Left forelimb (tissue), 1 donor: ENCODE measurements at regions not wholly inside any gene's neighbourhood (a gene's known extent, or its start where the extent isn't known, plus 50 kb on each side); places are given as distances from the start of the nearest gene placed in this dataset.
"Not testable (repeated sequence)": the region's sequence is repeated elsewhere in the genome, so short reads cannot be mapped to it uniquely, and the experiment has no call there.

ENCODE experiments used
- DNase-seq: peaks from one replicate; pipeline ENCODE4 v3.0.0-alpha.2; 2018; ENCODE audit warnings: low spot score

DNA sequence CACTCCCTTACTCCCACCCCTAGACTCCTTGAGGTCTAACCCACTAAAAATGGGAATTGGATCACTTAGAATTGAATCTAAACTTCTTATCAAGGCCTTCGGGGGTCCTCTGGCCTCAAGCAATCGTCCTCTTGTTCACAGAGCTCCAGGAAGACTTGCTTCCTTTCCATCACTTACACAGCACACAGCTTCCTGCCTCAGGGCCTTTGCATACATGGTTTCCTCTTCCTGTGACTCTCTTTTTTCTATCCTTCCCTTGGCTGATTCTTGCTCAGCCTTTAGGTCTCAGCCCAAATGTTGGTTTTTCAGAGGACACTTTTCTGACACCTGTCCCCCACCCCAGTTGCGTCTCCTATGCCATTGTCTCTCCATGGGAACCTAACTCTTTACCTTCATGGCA lies 50.0 kb upstream of the ALDH1B1 start:
- peak; percentile 3 for DNase-seq

DNA sequence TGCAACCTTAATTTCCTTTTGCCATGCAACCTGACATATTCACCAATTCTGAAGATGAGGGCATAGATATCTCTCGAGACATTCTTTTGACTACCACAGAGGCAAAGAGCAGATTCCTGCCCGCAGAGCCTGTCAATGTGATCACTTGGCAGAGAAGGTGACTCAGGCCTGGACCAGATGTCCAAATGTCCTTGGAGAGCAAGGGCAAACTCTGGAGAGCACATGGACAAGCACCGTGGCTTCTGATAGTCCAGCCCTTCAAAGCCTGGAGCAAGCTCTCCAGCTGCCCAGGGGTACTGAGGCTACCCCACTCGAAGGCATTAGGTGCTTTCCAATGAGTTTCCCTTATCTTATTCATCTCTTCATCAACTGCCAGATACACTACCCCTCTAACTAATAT lies 50.4 kb upstream of the ALDH1B1 start:
- no peak for DNase-seq

DNA sequence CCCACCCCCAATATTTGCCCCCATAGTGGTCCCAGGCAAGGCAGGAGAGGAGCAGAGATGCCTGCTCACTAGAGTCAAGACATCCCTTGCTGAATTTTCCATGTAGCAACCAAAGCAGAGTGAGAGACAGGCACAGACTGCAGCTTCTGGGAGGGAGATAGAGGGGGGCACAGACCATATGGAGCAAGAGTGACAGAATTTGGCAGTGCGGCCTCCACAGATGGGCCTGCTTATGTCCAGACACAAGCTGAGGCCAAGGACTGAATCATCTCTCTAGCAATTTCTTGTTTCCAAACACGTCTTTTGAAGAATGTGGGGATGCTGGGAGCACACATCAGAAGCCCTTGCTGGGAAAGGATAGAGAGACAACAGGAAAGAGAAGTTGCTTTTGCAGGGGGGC lies 53.0 kb upstream of the ALDH1B1 start:
- peak; percentile 75 for DNase-seq

DNA sequence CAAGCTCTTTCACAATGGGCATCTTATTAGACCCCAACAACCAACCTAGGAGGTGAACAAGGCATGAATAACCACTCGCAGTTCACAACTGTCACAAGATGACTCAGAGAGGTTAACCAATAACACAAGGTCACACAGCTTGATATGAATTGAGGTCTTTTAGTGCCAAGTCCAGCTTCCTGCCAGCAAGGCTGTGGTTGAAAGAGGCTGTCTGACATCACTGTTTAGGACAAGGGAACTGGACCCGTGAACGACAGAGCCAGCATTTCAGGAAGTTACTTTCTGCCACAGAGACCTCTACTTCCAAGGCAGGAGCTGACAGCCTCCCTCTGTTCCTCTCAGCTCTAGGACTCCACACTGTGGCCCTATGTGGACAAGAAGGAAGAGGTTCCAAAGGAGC lies 53.4 kb upstream of the ALDH1B1 start:
- no peak for DNase-seq

DNA sequence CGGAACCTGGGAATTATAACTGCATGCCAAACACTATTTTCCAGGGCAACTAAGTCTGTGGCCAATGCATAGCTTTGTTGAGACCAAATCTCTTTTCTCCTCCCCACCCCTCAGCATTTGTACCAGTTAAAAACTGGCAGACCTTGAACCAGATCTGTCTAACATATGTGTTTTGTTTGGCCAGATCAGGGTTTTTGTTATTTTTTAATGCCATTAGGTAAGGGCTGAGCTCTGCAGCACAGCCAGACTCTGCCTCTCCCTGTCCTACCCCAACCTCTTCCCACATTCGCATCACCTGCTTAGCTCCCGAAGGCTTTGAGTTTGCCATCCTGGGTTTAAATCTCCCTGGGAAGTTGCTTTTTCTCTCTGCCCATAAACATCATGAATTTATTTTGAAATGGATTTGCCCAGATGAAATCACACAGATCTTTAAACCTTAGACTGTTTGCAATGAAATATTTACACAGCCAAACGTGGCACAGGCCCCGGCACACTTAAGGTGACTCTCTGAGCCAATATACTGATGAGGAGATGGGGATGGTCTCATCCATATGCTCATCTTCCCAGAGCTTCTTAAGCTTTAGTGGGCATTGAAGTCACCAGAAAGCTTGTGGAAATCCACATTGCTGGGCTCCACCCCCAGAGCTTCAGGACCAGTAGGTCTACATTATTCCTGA lies 54.0 kb upstream of the ALDH1B1 start:
- DNase-seq: peak; percentile 3

DNA sequence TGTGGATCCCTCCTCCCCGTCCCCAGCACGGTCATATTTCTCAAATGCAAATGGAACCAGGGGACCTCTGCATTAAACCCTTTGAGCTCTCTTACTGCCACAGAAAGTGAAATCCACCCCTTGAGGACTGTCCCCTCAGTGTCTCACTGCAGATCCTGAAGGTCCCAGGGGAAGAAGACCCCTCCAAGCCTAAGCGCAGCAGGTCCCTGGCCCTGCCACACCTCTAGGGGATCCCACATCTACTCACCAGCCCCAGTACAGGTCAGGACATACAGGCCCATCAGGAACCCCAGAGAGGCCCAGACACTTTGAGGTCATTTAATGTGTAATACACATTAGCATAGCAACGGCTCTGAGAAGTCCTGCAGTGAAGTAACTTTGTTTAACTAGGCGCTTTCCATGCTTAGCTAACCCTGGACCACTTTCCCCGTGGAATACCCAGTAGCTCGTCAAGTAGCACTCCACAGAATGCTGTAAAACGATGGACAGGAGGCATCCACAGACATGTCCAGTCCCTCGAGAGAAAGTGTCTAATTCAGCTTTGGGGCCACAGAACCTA lies 54.7 kb upstream of the ALDH1B1 start:
- DNase-seq: peak; percentile 23

DNA sequence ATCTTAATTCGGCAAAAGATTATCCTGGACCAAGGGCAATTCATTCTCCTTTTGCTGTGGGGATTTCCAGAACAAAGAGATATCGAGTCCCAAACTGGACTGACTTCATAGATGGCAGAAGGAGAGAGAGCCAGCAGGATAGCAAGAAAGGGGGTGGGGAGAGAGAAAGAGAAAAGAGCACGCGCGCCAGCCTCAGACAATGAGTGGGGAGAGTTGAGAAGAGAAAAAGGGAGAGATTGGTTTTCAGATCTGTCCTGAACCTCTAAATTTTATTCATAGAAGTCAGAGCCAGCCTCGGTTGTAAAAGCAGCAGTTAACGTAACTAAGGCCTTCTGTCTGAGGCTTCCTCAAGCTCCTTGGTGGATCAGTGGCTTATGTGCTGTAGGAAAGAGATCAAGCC lies 55.3 kb upstream of the ALDH1B1 start:
- peak; percentile 17 for DNase-seq

DNA sequence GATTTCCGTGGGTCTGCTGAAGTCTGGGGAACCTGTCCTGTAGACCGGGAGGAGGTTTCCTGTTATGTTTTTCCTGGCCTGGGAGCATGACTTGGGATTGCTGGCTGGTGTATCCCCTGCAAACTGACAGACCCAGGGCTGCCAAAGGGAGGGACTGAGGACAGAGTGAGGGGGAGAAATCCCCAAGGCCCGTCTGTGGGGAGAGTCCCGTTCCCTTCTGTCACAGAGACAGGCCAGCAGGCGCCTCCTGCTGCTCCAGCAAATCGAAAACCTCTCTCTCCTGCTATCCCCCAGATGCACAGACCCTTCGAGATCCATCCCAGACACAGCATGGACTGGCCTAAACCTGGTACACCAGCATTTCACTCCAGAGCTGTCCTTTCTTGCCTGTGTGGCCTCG lies 56.2 kb upstream of the ALDH1B1 start:
- peak; percentile 41 for DNase-seq

DNA sequence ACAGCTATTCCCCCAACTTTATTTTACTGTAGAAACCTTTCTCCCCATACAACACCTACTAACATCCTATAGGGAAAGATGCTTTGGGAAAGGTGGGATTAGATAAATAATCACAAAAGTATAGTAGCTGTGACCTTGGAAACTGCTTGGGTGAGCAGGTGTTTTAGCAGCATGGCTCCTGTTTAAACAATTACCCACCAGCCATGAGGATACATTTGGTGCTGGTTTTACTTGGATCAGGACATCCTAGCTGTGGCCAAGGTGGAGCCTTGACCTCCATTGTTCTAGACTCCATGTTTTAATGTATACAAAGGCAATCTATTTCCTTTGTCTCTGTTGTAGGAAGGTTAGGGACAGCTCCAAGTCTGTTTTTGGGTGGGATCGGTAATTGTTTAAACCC lies 56.8 kb upstream of the ALDH1B1 start:
- peak; percentile 5 for DNase-seq

DNA sequence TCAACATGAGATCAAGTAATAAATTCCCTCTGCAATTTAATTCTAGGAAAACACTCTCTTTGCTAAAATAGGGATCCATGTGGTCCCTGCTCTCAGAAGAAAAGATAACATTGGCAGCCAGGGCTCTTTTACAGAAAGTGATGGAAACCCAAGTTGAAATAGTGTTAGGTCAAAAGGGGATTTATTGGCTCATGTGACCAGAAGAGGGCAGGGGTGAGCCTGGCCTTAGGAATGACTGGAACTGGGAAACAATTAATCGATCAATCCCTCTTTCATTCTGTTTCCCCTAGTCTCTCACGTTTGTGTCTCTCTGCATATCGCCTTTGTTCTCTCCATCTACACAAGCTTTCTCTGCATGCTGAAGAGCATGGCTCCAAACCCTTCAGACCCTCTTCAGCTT lies 58.3 kb upstream of the ALDH1B1 start:
- no peak for DNase-seq

DNA sequence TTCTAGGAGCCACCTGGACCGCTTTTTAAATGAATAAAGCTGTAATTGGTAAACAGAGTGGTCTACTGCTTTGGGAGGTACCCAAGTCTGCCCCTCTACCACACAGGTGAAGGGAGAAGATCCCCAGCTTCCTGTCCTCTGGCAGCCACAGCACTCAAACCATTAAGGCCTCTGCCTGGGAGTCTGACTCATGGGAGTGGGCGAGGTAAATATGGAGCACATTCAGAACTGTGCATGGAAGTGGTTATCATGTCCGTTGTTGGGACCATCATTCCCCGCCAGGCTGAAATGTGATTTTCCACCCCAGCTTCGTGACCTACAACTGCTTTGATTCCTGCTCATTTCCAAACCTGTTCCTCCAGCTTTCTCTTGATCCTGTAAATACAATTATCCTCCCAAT lies 59.5 kb upstream of the ALDH1B1 start:
- peak; percentile 11 for DNase-seq

DNA sequence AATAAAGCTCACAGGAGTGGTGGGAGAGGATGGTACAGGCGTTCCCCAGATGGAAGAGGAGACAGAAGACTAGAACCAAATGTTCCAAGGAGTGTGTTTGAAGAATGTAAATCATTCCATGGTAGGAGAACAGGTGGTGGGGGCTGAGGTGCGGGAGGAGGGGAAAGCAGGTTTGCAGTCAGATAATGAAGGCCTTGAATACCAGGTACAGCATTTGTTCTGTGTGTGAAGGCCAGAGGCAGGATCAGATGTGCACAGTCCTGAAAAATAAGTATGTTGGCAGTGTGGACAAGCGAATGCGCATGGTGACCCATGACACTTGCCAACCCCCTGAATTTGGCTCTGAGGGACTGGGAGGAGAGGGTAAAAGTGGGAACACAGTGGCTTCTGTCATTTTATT lies 59.9 kb upstream of the ALDH1B1 start:
- DNase-seq: peak; percentile 30

DNA sequence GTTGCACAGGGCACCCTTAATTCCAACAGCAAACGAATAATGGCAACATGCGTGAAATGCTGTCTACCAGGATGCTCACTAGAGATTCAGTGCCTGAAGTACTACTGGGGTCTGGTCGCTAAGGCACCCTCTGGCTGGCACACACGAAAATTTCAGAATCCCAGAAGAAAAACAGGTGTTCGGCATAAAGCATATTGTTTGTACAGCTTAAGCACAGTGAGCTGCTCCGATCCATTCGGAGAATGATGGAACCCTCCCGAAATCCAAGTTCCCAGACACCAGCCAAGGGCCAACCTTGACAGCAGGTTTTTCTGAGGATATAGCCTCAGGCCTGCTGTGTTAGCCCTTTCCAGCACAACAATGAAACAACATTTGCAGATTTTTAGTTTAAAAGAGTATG lies 61.4 kb upstream of the ALDH1B1 start:
- DNase-seq: peak; percentile 12

DNA sequence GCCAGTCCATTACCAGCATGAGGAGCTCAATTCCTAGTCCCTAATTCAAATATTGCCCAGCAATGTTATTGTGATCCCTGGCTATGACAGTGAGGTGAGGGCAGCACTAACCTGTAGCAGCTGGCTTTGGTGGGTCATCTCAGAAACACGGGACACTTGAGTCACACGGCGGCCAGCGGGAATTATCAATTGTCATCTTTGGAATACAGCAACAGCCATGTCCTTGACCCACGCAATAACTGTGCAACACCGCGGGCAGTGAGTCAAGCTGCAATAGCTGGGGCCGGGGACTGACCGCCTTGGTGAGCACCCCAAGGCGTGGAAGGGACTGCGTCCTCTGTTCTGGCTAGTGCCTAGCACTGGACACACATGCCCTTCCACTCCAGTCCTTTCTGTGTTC lies 62.5 kb upstream of the ALDH1B1 start:
- DNase-seq: no peak

DNA sequence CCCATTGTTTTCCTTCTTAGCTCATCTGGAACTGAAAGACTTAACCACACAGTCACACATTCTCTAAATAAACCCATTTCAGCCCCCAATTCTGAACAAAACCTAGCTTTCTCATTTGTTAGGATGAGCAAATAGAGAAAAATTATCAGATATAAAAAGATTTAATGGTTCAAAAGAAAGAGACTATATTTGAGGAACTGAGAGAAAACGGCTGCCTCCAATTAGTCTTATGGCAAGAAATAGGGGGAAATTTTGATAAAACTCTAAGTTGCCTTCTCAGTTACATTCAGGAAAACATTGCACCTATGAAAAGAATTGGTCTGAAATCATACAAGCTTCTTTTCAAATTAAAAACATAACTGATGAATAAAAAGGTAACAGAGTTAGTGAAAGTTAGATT lies 63.7 kb upstream of the ALDH1B1 start:
- DNase-seq: no peak

DNA sequence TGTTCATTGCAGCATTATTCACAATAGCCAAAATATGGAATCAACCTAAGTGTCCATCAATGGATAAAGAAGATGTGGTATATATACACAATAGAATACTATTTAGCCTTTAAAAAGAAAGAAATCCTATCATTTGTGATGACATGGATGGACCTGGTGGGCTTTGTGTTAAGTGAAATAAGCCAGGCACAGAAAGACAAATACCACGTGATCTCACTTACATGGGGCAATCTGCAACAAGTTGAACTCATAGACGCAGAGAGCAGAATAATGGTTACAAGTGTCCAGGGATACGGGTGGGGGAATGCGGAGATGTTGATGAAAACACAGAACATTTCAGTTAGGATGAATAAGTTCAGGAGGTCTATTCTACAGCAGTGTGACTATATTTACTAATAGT lies 66.4 kb upstream of the ALDH1B1 start:
- no peak for DNase-seq

DNA sequence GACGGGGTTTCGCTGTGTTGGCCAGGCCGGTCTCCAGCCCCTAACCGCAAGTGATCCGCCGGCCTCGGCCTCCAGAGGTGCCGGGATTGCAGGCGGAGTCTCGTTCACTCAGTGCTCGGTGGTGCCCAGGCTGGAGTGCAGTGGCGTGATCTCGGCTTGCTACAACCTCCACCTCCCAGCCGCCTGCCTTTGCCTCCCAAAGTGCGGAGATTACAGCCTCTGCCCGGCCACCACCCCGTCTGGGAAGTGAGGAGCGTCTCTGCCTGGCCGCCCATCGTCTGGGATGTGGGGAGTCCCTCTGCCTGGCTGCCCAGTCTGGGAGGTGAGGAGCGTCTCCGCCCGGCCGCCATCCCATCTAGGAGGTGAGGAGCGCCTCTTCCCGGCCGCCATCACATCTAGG lies 68.3 kb upstream of the ALDH1B1 start:
- DNase-seq: not testable (repeated sequence)

DNA sequence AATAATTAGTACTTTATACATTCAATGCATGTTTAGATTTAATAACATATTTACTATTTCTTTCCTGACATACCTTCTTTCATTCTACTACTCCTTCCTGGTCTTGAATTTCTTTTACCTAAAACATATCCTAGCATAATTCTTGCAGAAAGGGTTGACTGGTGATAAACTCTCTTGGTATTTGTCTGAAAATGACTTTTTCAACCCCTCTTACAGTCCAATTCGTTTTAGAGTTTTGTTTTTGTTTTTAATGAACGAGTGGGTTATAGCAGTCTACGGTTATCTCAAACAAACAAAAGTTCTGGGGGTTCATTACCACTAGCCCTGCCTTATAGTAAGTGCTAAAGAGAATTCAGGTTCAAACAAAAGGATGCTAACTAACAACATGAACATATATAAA lies 69.6 kb upstream of the ALDH1B1 start:
- no peak for DNase-seq

DNA sequence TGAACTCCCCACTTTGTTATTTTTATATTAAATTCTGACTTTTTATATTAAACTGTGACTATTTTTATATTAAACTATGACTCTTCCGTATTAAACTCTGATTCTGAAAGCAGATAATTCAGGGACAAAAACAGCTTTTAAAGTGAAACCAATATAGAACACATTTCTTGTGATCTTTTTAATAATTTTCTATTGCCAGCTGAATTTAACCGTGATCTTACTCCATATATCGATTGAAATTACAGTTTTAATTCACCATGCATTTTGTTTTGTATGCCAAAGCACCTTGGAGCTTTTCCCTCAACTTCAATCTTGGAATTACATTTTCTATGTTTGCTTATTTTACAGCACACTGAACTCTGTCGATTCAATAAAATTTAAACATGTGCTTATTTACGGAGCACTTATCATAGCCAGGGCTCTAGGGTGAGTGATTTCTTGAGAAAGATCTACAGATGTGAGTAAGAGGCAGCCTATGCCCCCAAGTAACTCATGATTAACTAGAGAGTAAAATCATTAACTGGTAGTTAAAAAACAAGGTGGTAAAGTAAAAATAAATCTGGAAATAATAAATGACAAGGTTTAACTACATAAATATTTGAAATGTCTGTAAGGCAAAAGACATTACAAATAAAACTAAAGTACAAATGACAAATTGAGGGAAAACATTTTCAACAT lies 72.9 kb upstream of the ALDH1B1 start:
- DNase-seq: no peak

DNA sequence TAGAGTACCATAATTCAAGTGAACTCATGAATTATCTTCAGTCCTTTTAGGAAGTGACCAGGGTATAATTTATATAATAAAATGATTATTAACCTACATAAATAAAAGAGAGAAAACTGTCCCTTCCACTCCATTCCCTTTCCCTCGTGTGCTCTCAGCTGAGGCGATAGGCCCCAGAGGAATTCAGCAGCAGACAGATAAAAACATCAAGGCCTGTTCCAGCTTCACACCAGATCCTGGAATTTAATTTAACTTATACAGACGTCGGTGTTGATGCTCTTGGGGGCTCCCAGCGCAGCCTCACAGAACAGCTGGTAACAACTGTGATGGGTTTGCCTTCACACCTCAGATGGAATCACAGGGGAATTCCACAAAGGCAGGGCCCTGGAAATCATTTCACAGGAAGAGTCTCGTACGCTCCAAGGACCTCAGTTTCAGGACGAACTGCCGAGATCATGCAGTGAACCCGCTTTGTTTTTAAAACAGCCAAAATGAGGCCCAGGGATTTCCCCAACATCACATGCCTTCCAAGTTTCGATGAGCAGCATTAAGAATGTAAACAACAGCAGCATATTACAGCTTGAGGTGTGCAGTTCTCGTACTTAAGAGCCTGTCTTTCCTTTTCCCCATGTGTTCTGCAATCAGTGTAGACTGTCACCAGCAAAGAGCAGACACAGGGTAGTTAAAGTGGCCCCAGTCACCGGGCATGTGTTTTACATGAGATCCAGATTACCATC lies 73.6 kb upstream of the ALDH1B1 start:
- peak; percentile 40 for DNase-seq

DNA sequence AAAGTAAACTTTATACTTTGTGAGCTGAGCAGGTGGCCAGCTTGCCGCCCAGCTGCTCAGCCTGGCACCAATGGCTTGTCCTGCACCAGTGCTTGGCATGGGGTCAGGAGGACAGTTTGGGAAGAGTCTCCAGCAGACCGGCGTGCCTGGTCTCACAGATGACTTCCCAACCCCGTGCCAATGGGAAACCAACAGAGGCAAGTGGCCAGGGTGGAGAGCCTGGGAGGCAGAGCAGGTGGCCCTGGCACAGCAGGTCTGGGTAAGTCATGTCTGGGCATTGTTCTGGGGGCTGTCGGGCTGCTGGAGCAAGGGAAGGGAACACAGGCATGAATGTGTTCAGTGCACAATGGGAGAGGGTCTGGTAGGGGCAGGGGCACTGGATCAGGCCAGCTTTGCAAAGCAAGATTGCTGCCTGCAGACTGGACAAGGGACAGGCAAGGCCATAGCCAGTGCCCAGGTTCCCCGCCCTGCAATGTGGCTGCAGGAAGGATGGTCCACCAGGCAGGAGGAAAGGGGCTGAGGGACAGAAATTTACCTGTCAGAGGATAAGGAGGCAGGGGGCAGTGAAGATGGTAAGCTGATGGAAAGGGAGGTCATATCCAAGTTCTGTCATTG lies 76.2 kb upstream of the ALDH1B1 start:
- peak; percentile 63 for DNase-seq

DNA sequence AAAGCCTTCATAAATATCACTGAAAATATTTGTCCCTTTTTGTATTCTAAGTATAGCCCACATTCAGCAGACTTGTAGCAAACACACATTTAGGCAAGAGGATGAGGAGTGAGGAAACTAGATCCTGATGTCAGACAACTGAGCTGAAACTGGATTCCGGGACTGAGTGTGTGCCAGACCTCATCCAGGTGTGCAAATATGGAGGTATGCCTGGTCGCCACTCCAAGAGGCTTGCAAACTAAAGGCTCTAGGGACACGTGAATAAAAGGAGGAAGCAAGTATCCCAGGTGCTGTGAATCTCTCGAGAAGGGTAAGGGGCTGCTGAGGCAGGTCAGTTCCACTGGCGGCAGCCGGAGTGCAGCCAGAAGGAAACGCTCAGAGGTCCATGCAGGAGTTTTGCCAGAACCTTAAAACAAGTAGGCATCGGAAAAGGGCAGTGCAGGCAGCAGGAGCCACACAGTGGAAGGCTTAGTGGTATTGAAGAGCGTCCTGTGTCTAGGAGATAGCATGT lies 77.4 kb upstream of the ALDH1B1 start:
- DNase-seq: peak; percentile 25
